ENCODE measurements at regions not wholly inside any gene's neighbourhood (a gene's known extent, or its start where the extent isn't known, plus 50 kb on each side); places are given as distances from the start of the nearest gene placed in this dataset.

DNA sequence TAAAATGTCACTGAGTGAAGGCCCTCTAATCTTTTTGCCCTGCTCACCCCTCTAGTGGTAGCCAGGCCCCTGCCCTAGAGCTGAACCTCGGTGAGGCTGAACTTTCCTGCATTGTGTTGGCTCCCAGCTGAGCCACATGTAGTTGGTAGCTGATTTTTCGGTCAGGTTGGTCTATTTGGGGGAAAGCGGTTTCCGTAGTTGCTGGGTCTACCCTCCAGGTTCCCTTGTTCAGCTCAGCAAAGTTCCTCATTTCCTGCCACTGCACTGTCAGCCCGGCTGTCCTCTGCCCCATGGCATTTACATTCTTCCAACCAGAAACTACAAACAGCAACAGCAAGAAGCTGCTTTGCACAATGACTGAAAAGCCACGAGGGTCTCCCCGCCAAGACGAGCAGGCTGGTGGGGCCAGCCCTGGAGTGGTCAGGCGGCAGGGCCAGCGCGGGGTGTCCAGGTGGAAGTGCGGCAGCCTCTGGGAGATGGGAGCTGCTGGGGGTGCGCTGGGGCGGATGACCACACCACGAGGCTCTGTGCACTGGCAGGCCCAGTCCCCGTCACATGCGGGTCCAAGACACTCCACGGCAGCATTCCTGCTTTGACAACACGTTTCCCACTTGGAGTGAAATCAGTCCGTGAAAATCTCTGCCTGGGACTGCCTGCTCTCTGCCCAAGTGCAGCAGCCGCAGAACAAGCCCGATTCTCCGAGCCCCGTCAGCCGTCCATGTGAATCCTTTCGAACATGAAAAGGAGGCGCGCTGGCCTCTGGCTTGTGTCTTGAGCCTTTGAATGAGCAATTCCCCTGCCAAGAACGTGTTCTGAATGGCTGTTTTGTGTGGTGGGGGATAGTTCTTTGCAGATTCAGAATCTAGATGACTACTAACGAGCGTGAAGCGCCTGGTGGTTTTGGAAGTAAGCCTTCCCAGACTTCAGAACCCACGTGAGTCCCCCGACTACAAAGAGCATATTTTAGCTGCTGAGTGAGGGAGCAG lies 159.4 kb downstream of the ASB1 start:
- no peak for DNase-seq

DNA sequence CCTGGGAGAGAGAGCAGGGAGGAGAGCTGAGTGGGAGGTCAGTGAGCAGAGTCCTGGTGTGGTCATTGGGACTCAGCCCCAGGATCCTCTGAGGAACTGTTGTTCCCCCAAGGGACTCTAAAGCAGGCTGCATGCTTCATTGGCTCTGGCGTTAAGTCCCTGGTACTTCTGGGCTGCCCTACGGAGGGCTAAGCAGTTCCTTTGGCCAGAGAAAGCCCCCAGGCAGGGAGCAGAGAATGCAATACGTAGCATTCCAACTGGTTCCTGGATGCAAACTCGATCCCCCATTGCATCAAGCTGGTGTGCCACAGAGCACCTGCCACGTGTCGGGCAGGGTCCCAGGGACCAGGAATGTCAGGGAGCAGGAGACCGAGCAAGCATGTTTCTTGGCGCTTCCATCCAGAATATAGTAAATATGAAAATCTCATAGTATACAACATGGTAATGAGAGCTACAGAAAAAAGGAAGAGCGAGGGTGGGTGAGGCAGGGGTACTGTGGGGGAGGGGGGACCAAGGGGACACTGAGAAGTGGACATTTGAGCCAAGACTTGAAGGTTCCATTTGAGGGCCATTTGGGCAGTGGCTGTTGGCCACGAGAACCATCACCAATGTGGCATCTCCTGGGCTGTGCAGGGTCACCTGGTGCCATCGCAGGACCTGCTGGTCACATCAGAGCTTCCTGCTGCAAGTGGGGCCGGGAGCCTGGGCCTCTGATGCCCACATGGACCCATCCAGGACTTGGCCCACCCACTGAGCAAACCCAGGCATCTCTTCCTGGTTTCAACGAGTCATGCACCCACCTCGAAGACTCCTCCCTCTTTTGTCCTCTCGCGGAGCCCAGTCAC lies 160.4 kb downstream of the ASB1 start:
- DNase-seq = no peak

DNA sequence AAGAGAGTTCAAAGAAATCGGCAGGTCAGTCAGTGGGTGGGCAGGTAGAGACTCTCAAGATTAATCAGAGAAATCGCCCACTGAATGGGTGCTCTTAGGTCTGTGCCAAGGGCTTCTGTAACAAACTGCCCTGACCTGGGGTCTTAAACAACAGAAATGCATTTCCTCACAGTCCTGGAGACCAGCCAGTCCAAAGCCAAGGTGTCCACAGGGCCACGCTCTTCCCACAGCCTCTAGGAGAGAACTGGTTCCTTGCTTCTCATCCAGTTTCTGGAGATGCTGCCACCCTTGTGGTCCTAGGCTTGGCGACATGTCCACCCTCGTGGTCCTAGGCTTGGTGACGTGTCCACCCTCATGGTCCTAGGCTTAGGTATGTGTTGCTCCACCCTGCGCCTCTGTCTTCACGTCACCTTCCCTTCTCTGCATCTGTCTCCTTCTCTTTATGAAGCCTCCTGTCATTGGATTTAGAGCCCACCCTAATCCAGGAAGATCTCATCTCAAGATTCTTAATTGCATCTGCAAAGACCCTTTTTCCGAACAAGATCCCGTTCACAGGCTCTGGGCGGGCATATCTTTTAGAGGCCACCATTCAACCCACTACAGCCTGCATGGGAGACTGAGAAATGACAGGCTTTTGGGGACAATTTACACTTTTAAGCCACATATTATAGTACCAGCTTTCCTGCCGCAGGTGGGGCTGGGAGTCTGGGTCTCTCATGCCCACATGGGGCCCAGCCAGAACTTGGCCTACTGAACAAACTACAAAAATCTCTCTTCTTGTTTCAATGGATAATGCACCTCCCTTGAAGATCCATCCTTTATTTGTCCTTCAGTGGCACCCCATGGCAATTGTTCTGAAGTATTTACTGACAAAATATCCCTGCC lies 161.3 kb downstream of the ASB1 start:
- DNase-seq = no peak

DNA sequence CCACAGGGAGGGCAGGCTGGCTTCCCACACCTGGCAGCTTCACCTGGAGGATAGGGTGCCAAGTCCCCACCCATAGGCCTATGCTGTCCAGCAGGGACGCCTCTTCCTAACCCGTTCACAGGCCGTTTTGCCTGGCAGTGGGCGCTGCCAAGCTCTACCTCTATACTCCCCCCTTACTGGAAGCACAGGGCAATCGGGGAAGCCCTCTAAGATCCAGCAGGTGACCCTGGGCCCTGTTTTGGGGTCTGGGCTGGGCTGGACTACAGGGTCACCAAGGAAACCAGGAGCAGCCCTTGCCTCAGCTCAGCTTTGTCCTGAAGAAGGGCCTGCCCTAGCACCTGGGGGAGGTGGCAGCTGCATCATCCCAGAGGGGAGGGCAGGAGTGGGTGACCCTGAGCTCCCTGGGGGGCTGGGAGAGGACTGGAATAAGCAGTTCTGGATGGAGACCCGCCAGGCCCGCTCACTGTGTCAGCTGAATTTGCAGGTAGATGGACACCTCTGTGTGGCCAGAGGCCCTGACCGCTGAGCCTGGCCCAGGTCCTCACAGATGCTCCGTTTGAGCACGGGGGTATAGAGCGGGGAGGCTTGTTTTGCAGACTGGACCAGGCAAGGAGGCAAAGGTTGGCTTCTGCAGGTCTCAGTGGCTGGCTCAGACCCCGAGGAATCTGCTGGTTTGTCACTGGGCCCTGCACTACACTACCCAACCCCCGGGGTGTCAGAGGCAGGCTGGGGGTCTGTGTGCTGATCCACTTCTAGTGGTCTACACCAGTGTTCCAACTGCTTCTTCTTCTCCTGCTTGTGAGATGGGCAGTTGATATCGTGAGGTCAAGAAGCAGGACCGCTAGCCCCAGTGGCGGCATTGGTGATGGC lies 163.1 kb downstream of the ASB1 start:
- DNase-seq = no peak

DNA sequence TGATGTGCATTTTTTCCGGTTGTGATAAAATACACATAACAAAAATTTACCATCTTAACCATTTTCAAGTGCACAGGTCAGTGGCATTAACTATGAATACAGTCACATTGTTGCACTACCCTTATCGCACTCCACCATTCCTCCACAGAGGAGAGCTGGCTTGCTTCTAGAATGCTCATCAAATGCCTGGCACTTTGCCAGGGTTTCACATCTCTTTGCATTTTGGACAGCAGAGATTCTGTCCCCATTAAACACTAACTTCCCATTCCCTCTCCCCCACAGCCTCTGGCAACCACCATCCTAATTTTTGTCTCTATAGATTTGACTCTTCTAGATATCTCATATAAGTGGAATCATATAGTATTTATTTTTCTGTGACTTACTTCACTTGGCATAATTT lies 165.0 kb downstream of the ASB1 start:
- DNase-seq = peak; percentile 21

DNA sequence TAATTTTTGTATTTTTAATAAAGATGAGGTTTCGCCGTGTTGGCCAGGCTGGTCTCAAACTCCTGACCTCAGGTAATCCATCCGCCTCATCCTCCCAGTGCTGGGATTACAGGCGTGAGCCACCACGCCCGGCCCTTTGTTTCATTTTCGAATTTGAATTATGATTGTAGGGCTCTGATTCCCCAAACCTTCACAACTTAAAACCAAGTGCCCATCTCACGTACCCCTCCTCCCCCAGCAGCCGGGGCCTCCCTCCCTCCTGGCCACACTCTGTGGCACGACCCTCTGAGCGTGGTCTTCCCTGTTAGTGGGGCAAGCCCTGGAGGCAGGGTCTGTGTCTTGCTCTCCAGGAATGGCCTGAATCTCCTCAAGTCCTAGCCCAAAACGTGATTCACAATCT lies 166.5 kb downstream of the ASB1 start:
- no peak for DNase-seq

DNA sequence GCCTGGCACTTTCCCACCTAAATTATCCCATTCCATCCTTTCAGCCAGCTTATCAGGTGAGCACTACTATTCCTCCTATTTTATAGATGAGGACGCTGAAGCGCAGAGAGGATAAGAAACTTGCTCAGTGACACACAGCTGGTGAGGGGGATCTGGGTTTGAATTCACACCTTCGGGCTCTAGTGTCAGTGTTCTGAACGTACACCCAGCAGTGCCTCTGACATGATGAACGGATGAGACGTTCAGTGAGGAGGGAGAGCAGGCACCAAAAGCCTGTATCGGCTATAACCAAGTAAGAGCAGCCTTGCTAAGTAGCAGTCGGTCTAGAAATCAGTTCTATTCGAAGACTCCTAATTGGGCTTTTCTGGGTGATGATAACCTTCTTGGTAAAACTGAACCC lies 167.0 kb downstream of the ASB1 start:
- DNase-seq = no peak

DNA sequence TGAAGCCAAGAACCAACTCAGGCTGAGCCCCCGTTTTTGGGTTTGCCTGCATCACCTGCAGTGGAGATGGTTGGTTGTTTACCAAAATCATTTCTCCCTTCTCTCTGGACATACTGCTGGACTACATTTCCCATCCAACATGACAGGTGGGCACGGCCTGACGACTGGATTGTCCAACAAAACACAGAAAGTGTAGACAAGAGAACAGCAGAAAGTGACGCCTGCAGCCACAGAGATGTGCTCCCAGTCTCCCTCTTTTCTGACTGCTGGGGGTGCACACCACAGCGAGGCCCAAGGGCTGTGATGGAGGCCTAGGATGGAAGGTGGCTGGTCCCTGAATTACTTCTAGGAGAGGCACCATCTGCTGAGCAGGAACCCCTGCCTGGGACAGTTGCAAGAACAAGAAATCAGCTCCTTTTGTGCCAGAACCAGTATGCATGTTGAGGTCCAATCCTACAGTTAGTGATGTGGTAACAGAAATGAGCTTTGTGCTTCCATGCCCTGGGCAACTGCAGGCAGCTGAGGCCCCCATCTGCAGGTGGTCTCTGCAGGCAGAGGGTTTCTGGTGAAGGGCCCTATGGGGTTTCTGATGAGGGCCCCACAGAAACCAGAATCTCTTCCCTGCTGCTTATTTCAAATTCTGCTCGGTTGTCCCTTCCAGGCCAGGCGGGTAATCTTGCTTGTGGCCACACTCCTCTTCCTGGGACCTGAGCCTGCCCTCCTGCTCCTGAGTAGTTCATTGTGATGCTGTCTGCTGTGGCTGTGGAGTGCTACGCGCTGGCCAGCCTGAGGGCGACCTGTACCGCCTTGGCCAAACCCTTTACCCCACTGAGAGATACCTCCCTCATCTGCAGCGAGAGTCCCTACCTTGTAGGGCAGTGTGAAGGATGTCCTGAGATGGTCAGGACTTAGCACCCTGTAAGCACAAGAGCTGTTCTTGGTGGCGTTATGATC lies 168.3 kb downstream of the ASB1 start:
- DNase-seq = no peak

DNA sequence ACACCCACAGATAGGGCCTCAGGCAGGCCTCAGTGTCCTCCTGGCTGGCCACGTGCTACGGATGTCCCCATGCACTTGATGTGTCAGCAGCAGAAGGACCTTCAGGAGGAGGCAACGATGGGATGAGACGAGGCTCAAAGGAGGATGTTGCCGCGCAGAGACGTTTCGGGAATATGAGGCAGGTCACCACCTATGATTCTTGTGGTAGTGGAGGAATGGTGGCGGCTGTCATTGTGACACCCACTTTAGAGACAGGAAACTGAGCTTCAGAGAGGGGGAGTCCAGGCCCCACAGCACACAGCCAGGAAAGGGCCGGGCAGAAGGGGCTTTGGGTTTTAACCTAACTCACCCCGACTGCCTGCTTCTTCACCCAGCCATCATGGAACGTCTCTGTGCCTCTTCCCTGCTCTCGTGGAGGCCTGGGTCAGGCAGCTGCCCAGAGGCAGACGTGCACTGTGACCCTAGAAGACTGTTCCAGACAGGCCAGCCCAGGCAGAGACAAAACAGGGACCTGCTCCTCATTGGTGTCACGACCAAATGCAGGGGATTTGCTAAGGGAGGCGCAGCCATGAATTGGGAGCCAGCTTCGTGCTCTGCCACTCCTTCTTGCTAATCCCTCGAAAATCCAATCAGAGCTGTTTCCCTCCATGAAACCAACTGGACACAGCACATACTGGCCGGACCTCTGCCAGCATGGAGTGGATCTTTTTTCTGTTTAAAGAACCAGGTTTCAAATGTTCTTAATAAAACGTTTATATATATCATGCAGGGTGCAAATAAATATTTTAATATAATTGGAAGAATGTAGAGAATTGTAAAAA lies 169.2 kb downstream of the ASB1 start:
- no peak for DNase-seq

DNA sequence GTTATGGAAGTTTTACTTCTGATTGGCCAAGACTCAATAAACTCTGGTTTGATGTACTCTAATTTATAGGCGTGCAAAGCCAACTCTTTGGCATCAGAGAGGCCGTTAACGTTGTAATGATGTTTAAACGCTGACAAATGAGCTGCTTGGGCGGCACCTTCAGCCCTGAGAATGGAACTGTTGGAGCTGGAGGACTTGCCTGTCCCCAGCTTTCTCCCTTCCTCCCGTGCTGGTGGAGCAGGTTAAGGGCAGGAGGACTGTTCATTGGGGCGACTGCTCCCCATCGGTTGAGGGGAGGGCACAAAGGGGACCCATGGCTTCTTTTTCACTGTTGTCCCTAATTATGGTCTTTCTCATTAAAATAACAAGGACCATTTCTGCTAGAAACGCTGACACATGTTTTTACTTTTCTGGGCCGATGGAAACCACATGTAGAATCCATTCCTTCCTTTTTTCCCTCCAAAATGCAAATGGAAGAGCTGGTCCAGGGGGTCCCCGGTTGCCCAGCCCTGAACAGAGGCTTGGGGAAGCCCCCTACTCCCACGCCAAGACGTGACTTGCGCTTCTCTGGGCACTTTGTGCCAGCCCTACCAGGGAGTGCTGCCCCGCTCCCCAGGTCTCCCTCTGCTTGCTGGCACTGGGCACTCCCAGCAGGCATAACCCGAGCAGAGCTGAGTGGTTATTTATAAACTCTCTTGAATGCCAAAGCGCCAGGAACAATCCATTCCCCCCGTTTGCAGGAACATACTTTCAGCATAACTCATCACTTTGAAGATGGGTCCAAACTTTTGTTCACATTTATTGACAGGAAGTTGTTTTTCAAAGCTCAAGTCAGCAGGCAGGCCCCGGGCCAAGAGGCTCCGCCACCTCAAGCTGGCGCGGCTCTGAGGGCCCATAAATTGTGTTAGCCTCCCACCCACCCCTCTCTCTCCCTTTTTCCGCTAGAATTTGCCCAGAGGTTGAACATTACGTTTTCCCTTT lies 170.1 kb downstream of the ASB1 start:
- DNase-seq = no peak

DNA sequence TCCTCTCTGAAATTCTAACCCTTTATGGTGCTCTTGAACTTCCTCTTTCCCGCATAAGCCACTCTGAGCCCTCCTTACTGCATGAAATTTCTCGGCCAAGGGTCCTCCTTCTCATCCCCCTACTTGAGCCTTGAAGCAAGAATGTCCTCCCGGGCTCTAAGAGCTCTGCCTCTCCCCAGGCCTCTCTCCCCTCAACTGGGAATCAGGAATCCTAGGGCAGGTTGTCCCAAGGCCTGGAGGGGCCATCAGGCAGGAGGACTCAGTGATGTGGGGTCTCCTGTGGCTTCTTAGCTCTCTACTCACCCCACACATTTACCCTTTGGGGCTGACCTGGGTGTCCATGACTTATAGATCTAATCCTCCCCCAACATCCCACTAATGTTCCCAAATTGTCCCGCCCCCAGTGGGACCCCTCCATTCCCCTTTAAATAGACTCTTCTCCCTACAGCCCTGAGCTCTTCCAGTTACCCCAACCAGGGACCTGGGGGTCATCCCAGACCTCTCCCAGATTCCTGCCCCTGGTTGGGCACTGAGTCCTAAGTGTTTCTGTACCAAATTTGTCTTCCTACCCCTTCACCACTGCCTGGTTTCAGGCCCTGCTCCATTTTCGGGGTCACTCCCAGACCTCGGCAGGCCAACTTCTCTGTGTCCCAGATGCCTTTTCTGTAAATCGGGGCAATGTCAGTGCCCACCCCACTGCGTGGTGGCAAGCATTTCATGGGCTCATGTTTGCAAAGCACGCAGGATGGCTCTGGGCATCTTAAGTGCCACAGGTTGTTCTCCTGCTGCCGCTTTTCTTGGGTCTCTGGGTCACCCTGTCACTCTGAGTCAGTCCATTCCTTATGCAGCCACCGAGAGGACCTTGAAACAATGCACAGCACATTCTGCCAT lies 171.2 kb downstream of the ASB1 start:
- no peak for DNase-seq

DNA sequence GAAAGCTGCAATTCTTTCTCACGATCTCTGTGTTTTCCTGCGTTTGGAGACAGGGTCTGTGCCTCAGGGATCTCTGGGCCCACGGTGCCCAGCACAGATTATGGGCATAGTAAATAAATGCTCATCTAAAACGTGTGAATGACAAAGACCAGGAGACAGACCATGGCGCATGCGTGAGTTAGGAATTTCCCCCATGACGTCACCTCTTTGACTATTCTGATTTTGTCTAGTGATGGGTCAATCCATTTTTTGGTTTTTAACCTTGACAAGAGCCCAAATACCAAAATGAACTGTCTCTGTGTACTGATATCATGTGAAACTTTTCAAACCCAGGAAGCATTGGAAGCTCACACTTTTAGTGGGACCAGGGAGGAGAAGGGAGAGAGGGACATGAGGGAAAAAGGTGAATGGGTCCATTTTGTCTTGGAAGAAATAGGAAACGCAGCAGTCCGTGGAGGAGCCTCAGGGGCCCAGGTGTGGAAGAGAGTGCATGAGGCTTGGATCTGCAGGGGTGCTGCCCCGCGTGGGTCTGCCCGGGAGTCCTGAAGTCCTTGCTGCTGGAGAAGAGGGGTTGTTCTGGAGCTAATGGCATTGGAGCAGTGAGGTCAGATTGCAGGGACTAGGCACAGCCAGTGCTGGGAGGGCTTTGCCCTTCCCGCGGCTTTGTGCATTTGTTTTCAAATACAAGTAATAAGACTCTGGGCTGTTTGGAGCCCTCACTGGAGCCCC lies 172.2 kb downstream of the ASB1 start:
- DNase-seq = no peak

DNA sequence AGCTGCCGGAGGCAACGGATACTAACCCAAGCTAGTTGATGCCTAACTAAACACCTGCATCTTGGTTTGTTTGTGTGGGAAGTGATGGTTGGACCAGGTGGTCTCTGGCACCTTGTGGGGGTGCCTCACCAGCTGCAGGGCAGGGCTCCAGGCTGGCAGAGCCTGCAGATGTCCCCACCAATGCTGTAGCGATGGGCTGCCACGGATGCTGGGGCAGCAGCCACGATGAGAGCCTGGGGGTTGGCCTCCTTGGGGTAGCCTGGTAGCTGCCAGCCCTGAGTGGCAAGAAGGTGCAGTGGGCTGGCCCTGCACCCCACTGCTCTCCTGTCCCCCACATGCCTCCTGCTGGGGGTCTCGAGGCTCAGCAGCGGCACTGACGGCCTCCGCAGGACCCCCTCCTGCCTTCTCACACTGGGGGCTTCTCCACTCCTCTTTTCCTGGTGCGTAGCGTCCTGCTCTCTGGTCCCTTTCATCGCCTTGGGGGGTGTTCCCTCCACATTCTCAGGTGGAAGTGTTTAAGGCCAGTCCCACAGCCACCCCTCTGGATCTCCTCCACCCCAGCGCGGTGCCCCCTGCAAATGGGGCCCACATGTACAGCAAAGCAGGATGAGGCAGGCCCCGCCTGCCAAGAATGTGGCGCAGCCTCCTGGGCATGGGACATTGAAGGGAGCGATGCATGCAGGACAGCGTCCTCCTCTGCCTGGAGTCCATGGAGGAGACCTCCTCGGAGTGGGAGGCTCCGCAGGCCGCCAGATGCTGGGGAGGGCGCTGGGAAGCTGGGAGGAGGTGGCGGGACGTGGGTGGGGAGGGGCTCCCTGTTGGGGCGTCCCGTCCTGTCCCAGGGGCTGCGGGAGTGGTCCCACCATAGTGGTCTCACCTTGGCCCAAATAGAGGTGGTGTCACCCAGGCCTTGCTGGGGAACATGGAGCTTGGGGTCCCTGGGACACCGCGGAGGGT lies 173.1 kb downstream of the ASB1 start:
- no peak for DNase-seq

DNA sequence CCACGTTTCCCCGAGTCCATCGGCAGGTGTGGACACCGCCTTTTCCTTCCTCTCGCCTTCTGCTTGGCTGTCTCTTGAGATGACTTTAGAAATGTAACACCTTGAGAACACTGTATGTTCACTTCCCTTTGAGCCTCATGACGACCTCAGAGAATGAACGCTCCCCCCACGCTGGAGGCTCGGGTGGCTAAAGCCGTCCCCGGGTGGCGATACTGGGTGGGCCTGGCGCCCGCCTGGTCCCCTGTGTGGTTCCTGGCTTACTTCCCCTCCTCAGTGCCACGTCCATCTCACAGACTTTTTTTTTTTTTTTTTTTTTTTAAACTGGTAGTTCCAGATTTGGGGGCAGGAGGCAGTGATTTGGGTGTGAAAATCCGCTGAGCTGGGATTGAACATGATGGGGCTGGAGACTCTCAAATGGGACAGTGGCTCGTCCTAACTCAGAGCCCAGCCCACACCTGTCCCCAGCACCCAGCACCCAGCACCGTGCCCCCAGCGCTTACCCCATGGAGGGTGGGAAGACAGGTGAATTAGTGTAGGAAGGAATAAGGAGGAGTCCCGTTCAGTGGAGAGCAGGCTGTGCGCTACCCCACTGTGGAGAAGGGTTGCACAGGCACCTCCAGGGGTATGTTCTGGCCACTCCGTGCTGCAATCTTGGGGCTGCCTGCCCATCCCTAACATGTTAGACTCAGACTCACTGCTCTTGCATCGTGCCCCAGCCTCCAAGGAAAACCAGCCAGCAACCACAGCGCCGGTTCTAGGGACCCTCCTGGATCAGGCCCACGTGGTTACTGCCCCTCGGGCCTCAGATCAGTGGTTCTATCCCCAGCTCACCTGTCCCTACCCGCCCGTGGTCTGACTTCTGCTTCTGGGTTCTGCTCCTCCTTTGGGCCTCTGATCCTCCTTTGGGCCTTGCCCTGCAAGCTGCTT lies 174.0 kb downstream of the ASB1 start:
- DNase-seq = no peak
